Occipital lobe (tissue), 1 donor: ENCODE measurements at regions not wholly inside any gene's neighbourhood (a gene's known extent, or its start where the extent isn't known, plus 50 kb on each side); places are given as distances from the start of the nearest gene placed in this dataset.

Experiments used
- DNase-seq: peaks from one replicate; lab custom pipeline; 2025; lab: John Stamatoyannopoulos, UW

DNA sequence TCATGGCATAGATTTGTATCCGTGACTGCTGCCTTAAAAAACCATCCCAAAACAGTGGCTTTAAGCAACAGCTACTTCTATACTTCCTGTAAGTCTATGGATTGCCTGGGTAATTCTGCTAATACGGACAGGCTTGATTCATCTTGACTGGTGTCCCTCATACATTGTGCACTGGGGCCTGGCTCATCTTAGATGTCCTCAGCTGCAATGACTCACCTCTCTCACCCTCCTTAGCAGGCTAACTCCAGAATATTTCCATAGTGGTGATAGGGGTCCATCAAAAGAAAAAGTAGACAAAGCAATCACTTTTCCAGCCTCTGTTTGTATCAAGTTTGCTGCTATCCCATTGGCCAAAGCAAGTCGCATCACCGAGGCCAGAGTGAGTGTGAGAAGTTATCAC lies 409.1 kb upstream of the KAZN start:
- DNase-seq, result no peak

DNA sequence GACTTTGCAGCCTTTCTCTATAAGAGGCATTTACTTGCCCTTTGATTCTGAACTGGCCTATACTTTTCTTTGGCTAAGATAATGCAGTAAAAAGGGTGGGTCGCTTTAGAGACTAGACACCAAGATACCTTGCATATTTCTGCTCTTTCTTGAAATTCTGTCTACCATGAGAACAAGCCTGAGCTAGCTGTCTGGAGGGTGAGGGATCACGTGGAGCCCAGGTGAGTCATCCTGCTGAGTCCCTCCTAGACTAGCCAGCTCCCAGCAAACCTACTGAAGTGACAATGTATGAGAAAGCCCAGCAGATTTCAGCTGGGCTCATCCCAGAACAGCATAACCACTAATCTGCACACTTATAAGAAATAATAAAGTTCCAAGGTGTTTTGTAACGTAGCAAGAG lies 408.0 kb upstream of the KAZN start:
- no peak for DNase-seq

GRCh38 chr1:14194511-14194910 lies 404.0 kb upstream of the KAZN start:
- DNase-seq, result no peak

GRCh38 chr1:14205066-14205465 lies 393.4 kb upstream of the KAZN start:
- DNase-seq, result no peak

- no peak for DNase-seq
Measured at GRCh38 chr1:14215151-14215550, 383.3 kb upstream of the KAZN start.

- no peak for DNase-seq
Measured at GRCh38 chr1:14217384-14217783, 381.1 kb upstream of the KAZN start.

GRCh38 chr1:14220324-14220723 lies 378.2 kb upstream of the KAZN start:
- no peak for DNase-seq

- DNase-seq, result no peak
Measured at GRCh38 chr1:14220811-14221210, 377.7 kb upstream of the KAZN start.

GRCh38 chr1:14222086-14222485 lies 376.4 kb upstream of the KAZN start:
- DNase-seq, result no peak

GRCh38 chr1:14228677-14229076 lies 369.8 kb upstream of the KAZN start:
- no peak for DNase-seq

DNA sequence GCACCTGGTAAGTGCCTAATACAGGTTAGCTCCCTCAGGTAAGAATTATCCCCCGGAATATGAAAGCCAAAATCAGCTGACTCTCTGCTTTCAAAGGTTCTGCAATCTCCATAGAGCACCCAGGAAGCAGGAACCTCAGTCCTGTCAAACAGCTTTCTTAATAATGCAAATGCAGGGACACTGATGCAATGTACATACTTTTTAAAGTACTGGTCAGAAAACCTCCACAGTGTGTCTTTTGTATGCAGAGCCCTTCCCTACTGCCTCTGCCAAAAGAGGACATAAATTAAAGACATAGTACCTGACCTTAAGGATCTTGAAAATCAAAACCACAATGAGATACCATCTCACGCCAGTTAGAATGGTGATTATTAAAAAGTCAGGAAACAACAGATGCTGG lies 365.0 kb upstream of the KAZN start:
- no peak for DNase-seq

DNA sequence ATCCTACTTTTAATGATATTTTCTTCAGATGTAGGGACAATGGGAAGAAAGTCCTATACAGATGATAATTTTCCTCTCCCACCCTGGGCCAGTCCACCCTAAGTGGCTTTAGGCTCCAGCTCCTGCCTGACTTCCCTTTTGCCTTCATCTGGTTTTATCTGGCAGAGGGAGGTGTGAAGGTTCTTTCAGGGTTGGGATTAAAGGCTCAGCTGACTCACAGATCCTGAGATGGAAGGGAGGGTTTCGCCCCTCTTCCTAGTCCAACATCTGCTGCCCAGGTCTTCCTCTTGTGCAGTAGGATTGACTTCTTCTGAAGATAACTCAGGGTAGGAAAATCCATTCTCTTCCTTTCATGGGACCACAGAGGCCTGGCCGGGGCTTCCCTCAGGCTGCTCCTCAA lies 362.4 kb upstream of the KAZN start:
- DNase-seq, result no peak

GRCh38 chr1:14238472-14239307 lies 359.8 kb upstream of the KAZN start:
- DNase-seq, result no peak

GRCh38 chr1:14240265-14240664 lies 358.2 kb upstream of the KAZN start:
- DNase-seq, result no peak

- no peak for DNase-seq
Measured at GRCh38 chr1:14242123-14242522, 356.4 kb upstream of the KAZN start.

- DNase-seq, result no peak
Measured at GRCh38 chr1:14242870-14243269, 355.6 kb upstream of the KAZN start.

GRCh38 chr1:14245954-14246353 lies 352.5 kb upstream of the KAZN start:
- no peak for DNase-seq

DNA sequence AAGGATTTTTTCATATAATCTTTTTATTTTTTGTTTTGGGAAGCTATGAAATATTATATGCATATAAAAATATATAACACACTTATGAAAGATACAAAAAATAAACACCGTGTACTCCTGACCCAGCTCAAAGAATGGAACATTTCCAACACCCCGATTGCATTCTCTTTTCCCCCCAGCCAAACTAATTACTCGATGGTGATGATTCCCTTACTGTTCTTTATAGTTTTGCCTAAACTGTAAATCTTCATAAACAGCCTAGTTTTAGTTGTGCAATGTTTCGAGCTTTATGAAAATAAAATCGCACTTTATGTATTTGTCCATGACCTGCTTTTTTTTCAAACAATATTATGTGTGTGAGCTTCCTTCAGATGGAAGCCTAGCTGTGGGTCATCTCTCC lies 352.0 kb upstream of the KAZN start:
- no peak for DNase-seq

DNA sequence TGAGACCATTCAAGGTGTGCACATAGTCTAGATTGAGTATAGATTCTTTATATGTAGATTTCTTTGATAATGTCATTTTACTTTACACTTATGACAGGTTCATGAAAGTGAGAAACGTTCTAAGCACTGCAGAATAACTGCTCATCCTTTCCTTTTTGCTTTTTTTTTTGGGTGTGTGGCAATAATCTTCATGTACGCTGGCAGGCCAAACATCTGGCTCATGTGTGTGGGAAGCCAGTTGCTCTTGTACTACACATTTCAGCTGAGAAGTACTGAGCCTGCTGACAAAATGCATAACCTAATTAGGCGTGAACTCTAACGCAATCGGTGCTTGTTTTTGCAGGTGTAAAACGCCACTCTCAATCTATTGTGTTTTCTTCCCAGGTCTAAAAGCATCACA lies 350.8 kb upstream of the KAZN start:
- DNase-seq, result no peak

DNA sequence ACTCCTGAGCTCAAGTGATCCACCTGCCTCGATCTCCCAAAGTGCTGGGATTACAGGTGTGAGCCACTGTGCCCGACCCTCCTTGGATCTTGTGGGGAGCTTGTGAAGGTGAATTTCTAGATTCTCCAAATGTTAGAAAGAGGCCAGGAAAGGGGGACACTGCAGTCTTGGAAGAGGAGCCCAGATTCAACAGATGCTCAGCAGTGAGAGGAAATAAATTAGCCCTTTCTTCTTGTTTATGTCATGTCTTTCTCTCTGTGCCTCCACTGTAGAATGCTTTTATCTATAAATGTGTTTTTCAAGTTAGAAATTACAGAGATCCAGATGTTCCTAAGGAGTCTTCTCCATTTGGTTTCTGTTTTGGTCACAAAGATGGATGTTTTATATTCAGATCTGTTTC lies 346.6 kb upstream of the KAZN start:
- no peak for DNase-seq

- no peak for DNase-seq
Measured at GRCh38 chr1:14253676-14254075, 344.8 kb upstream of the KAZN start.

- no peak for DNase-seq
Measured at GRCh38 chr1:14254251-14254650, 344.2 kb upstream of the KAZN start.

DNA sequence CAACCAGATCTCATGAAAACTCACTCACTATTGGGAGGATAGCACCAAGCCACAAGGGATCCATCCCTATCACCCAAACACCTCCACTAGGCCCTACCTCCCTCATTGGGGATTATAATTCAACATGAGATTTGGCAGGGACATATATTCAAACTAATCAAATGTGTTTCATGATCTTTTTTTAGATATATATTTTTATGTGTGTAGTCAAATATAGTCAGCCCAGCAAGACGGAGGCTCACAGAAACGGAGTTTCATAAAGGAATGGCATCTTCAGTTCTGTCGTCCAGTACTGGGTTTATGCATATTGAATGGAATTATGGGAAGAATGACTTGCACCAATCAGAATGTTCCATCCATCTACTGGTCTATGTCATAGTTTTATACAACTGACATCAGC lies 343.3 kb upstream of the KAZN start:
- DNase-seq, result no peak

DNA sequence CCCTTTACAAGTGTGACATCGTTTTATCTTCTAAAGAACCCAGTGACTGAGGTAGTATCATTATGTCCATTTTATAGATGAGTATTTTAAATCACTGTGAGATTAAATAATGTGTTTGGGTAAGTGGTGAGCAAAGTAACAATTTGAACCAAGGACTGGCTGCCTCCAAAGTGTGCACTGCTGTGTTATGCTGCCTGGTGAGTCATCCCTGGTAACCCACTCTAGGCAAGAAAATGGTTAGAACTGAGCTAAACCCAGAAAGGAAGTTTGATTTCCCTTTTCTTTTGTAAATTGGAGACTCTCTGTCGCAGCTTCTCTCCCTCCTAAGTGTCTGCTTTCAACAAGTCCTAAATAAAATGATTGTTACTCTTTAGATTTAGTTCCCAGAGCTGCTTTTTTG lies 342.8 kb upstream of the KAZN start:
- no peak for DNase-seq
